ENCODE measurements at regions not wholly inside any gene's neighbourhood (a gene's known extent, or its start where the extent isn't known, plus 50 kb on each side); places are given as distances from the start of the nearest gene placed in this dataset.

GRCh38 chr9:2337131-2337530 lies 284.5 kb upstream of the VLDLR start:
- Histone ChIP-seq H3K36me3 (ENCODE audit: insufficient read depth in 1 of 2, low read depth in 1 of 2) (no peaks in the 10 kb centered on the region), H3K4me3 (no peak overlapping the region), H3K9me3 (no peaks in the 10 kb centered on the region), H3K4me1 (no peaks in the 10 kb centered on the region), H3K27me3 (ENCODE audit: insufficient read depth in 3 of 3, low read length in 2 of 3) (no peaks in the 10 kb centered on the region), H3K27ac (no peak overlapping the region)
- ATAC-seq (no peak), DNase-seq (no peak)
- 64 to 75% (median 71%) methylated on average over 2 of the region's 2 CpGs for WGBS, 3 donors
- intact Hi-C loops (cut with DNase I), result loop anchor here in 1 of 2 donors (10.0 kb wide), 1 partner anchor 388 kb away; no protein-coding TSS in a partner anchor
- no peak for TF ChIP-seq CTCF (IDR thresholded peaks at IDR 0.05)

DNA sequence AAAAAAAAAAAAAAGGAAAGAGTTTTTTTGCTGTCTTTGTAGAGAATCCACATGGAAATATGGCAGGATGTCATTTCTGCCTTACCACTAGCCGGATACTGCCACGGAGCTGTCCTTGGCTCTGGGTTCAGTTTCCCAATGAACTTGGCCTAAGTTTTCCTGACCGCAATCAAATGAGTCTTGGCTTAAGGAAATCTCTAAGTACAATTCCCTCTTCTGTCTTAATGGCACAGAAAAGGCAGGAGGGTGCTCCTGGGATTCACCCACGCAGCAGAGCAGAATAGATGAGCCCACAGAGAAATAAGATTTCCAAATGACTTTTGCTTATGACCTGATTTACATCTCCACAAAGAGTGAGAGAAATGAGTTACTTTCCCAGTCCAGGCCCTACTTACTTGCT lies 284.0 kb upstream of the VLDLR start:
- Histone ChIP-seq H3K27ac (no peak overlapping the region), H3K4me1 (no peaks in the 10 kb centered on the region), H3K4me3 (no peak overlapping the region), H3K36me3 (ENCODE audit: insufficient read depth in 1 of 2, low read depth in 1 of 2) (no peaks in the 10 kb centered on the region), H3K9me3 (no peaks in the 10 kb centered on the region), H3K27me3 (ENCODE audit: insufficient read depth in 3 of 3, low read length in 2 of 3) (no peaks in the 10 kb centered on the region)
- 47 to 59% (median 50%) methylated on average over 4 of the region's 4 CpGs for WGBS, 3 donors
- no peak for TF ChIP-seq CTCF (IDR thresholded peaks at IDR 0.05)
- DNase-seq (no peak), ATAC-seq (peak in 1 of 4 donors; percentile 46)
- intact Hi-C loops (cut with DNase I), result loop anchor here in 1 of 2 donors (10.0 kb wide), 1 partner anchor 387 kb away; no protein-coding TSS in a partner anchor

DNA sequence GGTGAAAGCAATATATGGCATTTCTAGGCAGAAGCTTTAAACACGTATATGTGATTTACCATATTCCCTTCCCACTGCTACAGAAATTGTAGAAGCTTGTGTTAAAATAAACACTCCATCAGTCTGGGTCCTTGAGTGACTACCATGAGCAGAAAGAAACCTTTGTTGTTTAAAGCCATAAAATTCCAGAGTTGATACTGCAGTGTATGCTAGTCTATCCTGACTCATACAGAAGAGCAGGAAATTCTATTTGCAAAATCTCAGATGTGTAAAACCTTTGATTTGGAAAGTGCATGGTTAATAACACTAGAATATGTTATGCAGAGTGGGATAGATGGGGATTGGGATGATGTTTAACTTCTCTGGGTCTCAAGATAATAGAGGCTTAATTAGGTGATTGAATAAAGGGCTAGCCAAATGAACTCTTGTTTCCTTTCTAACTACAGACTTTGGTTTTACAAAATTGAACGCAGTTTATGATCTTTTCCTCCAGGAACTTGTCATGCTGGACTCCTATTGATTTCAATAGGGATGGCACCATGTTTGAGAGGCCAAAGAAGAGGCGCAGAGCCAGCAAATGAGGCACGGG lies 282.7 kb upstream of the VLDLR start:
- Histone ChIP-seq H3K27ac (no peak overlapping the region), H3K36me3 (ENCODE audit: insufficient read depth in 1 of 2, low read depth in 1 of 2) (no peaks in the 10 kb centered on the region), H3K9me3 (no peaks in the 10 kb centered on the region), H3K4me1 (no peaks in the 10 kb centered on the region), H3K4me3 (no peak overlapping the region), H3K27me3 (ENCODE audit: insufficient read depth in 3 of 3, low read length in 2 of 3) (no peaks in the 10 kb centered on the region)
- WGBS, 3 donors, result 83 to 85% (median 83%) methylated on average over 4 of the region's 4 CpGs
- intact Hi-C loops (cut with DNase I), result loop anchor here in 1 of 2 donors (10.0 kb wide), 1 partner anchor 386 kb away; no protein-coding TSS in a partner anchor
- DNase-seq, result no peak
- no peak for ATAC-seq
- TF ChIP-seq CTCF (IDR thresholded peaks at IDR 0.05), result no peak

- no peak for DNase-seq
- no peak for ATAC-seq
- Histone ChIP-seq H3K4me3 (no peak overlapping the region), H3K4me1 (no peaks in the 10 kb centered on the region), H3K9me3 (no peaks in the 10 kb centered on the region), H3K36me3 (ENCODE audit: insufficient read depth in 1 of 2, low read depth in 1 of 2) (no peaks in the 10 kb centered on the region), H3K27ac (no peak overlapping the region), H3K27me3 (ENCODE audit: insufficient read depth in 3 of 3, low read length in 2 of 3) (no peaks in the 10 kb centered on the region)
- WGBS, 3 donors, result 88 to 96% (median 90%) methylated on average over 6 of the region's 6 CpGs
- intact Hi-C loops (cut with DNase I), result loop anchor here in 1 of 2 donors (10.0 kb wide), 1 partner anchor 385 kb away; no protein-coding TSS in a partner anchor
- TF ChIP-seq CTCF (IDR thresholded peaks at IDR 0.05), result no peak
Observed at GRCh38 chr9:2339416-2339815, 282.2 kb upstream of the VLDLR start.
